Stomach (tissue), 4 donors: ENCODE measurements at regions not wholly inside any gene's neighbourhood (a gene's known extent, or its start where the extent isn't known, plus 50 kb on each side); places are given as distances from the start of the nearest gene placed in this dataset.

Source experiments
- POLR2A ChIP-seq, 4 donors: fragments of 450-650 bp; IDR thresholded peaks; one replicate each; pipeline ENCODE4 v1.6.1; 2016; ENCODE audit warnings: antibody characterized with exemption in 4 of 4, control low read depth in 2 of 4, mild to moderate bottlenecking in 1 of 4, moderate library complexity in 1 of 4
- POLR2AphosphoS5 ChIP-seq, 3 donors: sonication (generic); formaldehyde crosslinking; IDR thresholded peaks; one replicate each; pipeline ENCODE4 v1.6.1; 2016; ENCODE audit warnings: antibody characterized with exemption in 3 of 3
- TF ChIP-seq, protein P1 (sequence below), 7 experiments: fragments of 450-650 bp in 4 of 7; fragments of 200-600 bp in 3 of 7; sonication (generic) in 3 of 7; IDR thresholded peaks; one replicate each; pipeline ENCODE4 v1.5.1; 2016 to 2019; ENCODE audit warnings: antibody characterized with exemption in 7 of 7, control low read depth in 2 of 7, mild to moderate bottlenecking in 1 of 7

DNA sequence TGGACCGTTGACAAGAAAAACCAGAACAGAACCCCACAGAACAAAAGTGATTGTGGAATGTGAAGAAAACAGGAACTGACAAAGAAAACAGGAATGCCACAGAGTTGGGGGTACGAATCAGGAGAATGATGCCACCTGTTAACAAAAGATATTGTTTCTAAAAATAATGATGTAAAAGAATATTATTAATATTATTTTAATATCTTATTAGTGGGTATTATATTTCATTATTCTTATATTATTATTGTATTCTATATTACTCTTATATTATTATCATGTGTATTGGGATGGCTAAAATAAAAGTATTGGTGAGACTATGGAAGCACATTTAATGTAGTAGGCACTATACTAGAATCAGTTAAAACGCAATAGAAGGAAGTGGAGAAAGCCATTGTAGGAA, 659.0 kb upstream of the PCDH15 start:
- TF ChIP-seq POLR2A (IDR thresholded peaks at IDR 0.05): no peak
- TF ChIP-seq, protein P1, sequence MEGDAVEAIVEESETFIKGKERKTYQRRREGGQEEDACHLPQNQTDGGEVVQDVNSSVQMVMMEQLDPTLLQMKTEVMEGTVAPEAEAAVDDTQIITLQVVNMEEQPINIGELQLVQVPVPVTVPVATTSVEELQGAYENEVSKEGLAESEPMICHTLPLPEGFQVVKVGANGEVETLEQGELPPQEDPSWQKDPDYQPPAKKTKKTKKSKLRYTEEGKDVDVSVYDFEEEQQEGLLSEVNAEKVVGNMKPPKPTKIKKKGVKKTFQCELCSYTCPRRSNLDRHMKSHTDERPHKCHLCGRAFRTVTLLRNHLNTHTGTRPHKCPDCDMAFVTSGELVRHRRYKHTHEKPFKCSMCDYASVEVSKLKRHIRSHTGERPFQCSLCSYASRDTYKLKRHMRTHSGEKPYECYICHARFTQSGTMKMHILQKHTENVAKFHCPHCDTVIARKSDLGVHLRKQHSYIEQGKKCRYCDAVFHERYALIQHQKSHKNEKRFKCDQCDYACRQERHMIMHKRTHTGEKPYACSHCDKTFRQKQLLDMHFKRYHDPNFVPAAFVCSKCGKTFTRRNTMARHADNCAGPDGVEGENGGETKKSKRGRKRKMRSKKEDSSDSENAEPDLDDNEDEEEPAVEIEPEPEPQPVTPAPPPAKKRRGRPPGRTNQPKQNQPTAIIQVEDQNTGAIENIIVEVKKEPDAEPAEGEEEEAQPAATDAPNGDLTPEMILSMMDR (IDR thresholded peaks at IDR 0.05): no peak
- TF ChIP-seq POLR2AphosphoS5 (IDR thresholded peaks at IDR 0.05): no peak
